ENCODE measurements at regions not wholly inside any gene's neighbourhood (a gene's known extent, or its start where the extent isn't known, plus 50 kb on each side); places are given as distances from the start of the nearest gene placed in this dataset.

- no peak for TF ChIP-seq POLR2A (IDR thresholded peaks at IDR 0.05)
- TF ChIP-seq CTCF (IDR thresholded peaks at IDR 0.05), result no peak
- no peak for TF ChIP-seq EP300 (IDR thresholded peaks at IDR 0.05)
These were observed 688.9 kb upstream of the NRXN1 start for GRCh38 chr2:51720826-51721225.
